D721Med (cell line): ENCODE measurements at regions not wholly inside any gene's neighbourhood (a gene's known extent, or its start where the extent isn't known, plus 50 kb on each side); places are given as distances from the start of the nearest gene placed in this dataset.

Experiments used
- DNase-seq: peaks from one replicate; pipeline ENCODE4 v3.0.0; 2011; ENCODE audit warnings: low spot score; ENCODE audit not compliant: insufficient read length
- FAIRE-seq: peaks from 2 replicates; lab custom pipeline; 2011; peaks lifted over from hg19 to GRCh38; lab: Jason Lieb, UNC
- CTCF ChIP-seq: IDR thresholded peaks from 2 replicates; pipeline ENCODE4 v1.5.1; 2012; ENCODE audit warnings: mild to moderate bottlenecking, control low read depth; ENCODE audit not compliant: insufficient read depth; ENCODE audit errors: missing control alignments

DNA sequence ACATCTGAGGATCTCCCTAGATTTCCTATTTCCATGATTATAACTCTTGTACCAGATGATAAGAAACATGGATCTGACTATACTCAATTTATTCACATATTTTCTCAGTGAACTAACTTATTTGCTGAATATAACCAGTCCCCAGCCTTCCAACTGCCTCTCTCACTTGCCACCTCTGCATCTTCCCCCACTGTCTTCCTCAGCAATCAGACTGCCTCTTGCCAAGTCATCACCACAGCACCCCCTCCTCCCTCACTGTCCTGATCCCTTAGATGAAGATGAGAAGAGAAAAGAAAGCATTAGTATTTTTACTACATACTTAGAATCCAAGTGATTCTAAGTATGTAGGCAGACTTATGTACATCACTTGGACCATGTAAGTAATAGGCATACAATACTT, 71.9 kb downstream of the GTPBP8 start:
- FAIRE-seq: no peak

DNA sequence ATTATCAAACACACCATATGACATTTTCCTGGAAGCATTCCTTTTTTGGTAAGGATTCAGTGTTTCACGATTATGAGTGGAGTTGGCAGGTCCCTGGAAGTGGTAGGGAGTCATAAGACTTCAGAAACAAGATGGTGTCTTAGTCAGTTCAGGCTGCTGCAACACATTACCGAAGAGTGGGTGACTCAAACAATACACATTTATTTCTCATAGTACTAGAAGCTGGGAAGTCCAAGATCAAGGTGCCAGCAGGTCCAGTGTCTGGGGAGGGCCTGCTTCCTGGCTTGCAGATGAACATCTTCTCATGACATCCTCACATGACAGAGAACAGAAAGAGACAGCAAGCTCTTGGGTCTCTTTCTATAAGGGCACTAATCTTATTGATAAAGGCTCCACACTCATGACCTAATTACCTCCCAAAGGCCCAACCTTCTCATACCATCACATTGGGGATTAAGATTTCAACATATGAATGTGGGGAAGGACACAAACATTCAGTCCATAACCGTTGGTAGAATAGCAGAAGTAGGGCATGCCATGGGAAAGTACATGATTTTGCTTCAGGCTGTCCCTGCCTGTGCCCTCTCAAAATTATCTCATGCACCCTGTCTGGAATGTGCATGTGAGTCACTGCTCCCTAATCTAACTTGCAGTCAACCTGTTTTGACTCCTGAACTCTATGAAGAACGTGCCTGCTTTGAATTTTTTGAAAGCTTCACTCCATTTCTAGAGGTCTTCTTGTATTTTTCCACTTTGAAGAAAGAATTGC, 72.5 kb downstream of the GTPBP8 start:
- FAIRE-seq (no peak), DNase-seq (no peak)

More for the DNA sequence above, 71.9 kb downstream of the GTPBP8 start:
- TF ChIP-seq CTCF: no peak
- no peak for DNase-seq

DNA sequence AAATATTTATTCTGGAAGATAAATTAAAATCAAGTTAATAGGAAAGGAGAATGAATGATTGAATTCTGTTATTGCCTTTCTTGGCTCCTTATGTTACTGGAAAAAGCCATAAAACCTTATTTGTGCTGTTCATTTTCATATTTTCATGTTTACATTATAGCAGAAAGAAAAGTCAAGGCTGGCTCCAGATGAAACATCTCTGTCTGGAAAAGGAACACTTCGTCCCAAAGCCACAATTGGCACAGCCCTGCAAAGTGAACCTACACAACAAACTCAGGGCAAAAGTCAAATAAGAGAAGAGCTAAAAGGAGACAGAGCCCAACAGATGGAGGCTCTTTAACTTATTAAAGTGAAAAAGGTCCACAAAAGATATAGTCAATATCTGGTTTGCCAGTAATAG, 73.4 kb downstream of the GTPBP8 start:
- FAIRE-seq (no peak), DNase-seq (no peak)
- TF ChIP-seq CTCF: no peak

More for the DNA sequence above, 72.5 kb downstream of the GTPBP8 start:
- no peak for TF ChIP-seq CTCF

- DNase-seq: no peak
- no peak for TF ChIP-seq CTCF
- FAIRE-seq: no peak
Measured at GRCh38 chr3:113065336-113065735, 74.6 kb downstream of the GTPBP8 start.

DNA sequence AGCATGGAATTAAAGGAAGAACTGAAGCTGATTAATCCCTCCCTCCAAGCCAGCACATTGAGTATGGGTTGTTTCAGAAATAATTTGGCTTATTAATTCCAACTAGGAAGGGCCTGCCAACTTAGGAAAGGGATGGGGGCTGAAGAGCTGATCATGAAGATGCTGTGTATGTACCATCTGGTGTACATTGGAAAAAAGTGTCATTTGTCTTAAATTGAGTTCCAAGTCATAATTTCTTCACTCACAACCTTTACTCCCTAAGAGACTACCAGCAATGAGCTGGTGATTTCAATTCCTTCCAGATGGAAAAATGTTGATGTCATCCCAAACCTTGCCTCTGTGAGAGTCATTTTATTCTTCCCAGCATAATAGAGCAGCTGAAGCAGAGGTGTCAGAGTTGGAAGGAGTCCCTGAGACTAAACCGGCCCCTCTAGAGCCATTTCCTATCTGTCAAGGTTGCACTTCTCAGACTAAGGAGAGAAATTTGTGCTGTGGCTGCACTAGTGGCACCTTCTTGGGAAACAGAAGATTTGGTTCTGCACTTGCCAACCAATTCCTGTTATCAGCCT, 79.4 kb downstream of the GTPBP8 start:
- TF ChIP-seq CTCF: no peak
- DNase-seq: no peak
- FAIRE-seq: no peak

DNA sequence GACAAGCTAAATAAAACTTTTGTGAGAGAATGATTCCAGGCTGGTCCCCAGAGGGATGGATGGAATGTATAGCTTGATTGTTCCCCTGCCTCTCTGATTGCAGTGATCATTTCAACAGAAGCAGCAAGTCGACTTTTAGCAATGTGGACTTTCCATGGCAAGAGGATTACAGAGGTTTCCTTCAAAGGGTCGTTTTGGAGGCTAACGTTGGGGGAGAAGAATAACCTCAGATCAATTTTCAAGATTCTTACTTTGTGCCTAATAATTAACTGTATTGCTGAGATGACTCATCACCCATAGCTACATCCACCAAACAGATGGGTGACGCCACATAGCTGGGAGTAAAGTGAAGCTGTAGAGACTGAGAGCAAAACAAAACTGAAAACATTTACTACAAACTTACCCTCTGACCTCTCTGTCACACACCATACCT, 79.9 kb downstream of the GTPBP8 start:
- TF ChIP-seq CTCF: no peak
- FAIRE-seq (no peak), DNase-seq (no peak)

- TF ChIP-seq CTCF: no peak
- DNase-seq (no peak), FAIRE-seq (no peak)
Measured at GRCh38 chr3:113075588-113075987, 84.8 kb downstream of the GTPBP8 start.
